Fibroblast of the conjunctiva (primary cell): ENCODE measurements at regions not wholly inside any gene's neighbourhood (a gene's known extent, or its start where the extent isn't known, plus 50 kb on each side); places are given as distances from the start of the nearest gene placed in this dataset.

Experiments used
- DNase-seq: peaks from one replicate; pipeline ENCODE4 v3.0.0-alpha.2; 2010; ENCODE audit warnings: low read depth

GRCh38 chr1:187310038-187310631 lies 481.4 kb downstream of the PLA2G4A start:
- no peak for DNase-seq

GRCh38 chr1:187313115-187313514 lies 484.4 kb downstream of the PLA2G4A start:
- no peak for DNase-seq

GRCh38 chr1:187326557-187326956 lies 497.8 kb downstream of the PLA2G4A start:
- no peak for DNase-seq

GRCh38 chr1:187336441-187337168 lies 507.9 kb downstream of the PLA2G4A start:
- no peak for DNase-seq

- DNase-seq, result no peak
Measured at GRCh38 chr1:187338762-187339412, 510.1 kb downstream of the PLA2G4A start.

- DNase-seq, result no peak
Measured at GRCh38 chr1:187342495-187342894, 513.7 kb downstream of the PLA2G4A start.

GRCh38 chr1:187374082-187374481 lies 545.3 kb downstream of the PLA2G4A start:
- DNase-seq, result no peak

- no peak for DNase-seq
Measured at GRCh38 chr1:187374742-187375141, 546.0 kb downstream of the PLA2G4A start.

- DNase-seq, result no peak
Measured at GRCh38 chr1:187383366-187383765, 554.6 kb downstream of the PLA2G4A start.

GRCh38 chr1:187384504-187384903 lies 555.8 kb downstream of the PLA2G4A start:
- DNase-seq, result no peak

- no peak for DNase-seq
Measured at GRCh38 chr1:187390215-187390818, 561.6 kb downstream of the PLA2G4A start.

GRCh38 chr1:187396226-187396625 lies 567.5 kb downstream of the PLA2G4A start:
- no peak for DNase-seq

GRCh38 chr1:187396929-187397796 lies 568.4 kb downstream of the PLA2G4A start:
- DNase-seq, result no peak

GRCh38 chr1:187408212-187409004 lies 579.7 kb downstream of the PLA2G4A start:
- DNase-seq, result no peak

GRCh38 chr1:187409341-187409740 lies 580.6 kb downstream of the PLA2G4A start:
- DNase-seq, result no peak

GRCh38 chr1:187411118-187411517 lies 582.4 kb downstream of the PLA2G4A start:
- no peak for DNase-seq

- no peak for DNase-seq
Measured at GRCh38 chr1:187413405-187414169, 584.8 kb downstream of the PLA2G4A start.

- DNase-seq, result no peak
Measured at GRCh38 chr1:187415065-187415464, 586.3 kb downstream of the PLA2G4A start.

GRCh38 chr1:187417520-187417919 lies 588.8 kb downstream of the PLA2G4A start:
- DNase-seq, result no peak

- DNase-seq, result no peak
Measured at GRCh38 chr1:187433598-187433997, 604.8 kb downstream of the PLA2G4A start.
